HG02981 (cell line): ENCODE measurements at regions not wholly inside any gene's neighbourhood (a gene's known extent, or its start where the extent isn't known, plus 50 kb on each side); places are given as distances from the start of the nearest gene placed in this dataset.
"Not testable (repeated sequence)": the region's sequence is repeated elsewhere in the genome, so short reads cannot be mapped to it uniquely, and the experiment has no call there.

ENCODE experiments used
- ATAC-seq: cut with Tn5 transposase; IDR thresholded peaks from one replicate; pipeline ENCODE4 v1.9.1; 2021; ENCODE audit warnings: mild to moderate bottlenecking, moderate library complexity; ENCODE audit not compliant: unreplicated experiment

GRCh38 chr3:98701071-98701675 lies 62.0 kb upstream of the ST3GAL6 start:
- ATAC-seq: no peak

GRCh38 chr3:98702166-98702565 lies 61.0 kb upstream of the ST3GAL6 start:
- ATAC-seq: no peak

DNA sequence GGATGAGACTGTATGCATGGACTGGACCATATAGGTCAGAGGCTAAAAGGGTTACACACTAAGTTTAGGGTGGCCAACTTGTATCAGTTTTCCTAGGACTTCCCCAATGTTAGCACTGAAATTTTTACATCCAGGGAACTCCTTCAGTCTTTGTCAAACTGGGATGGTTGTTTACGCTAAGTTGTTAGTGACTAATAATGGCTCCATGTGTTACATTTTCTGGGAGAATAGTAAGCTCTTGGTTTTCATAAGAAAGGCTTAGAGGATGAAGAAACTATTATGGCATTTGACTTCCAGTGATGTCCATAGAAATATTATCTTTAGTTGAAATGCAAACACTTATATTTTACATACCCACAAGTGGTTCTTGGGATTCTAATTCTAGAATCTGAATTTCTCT lies 57.9 kb upstream of the ST3GAL6 start:
- no peak for ATAC-seq

DNA sequence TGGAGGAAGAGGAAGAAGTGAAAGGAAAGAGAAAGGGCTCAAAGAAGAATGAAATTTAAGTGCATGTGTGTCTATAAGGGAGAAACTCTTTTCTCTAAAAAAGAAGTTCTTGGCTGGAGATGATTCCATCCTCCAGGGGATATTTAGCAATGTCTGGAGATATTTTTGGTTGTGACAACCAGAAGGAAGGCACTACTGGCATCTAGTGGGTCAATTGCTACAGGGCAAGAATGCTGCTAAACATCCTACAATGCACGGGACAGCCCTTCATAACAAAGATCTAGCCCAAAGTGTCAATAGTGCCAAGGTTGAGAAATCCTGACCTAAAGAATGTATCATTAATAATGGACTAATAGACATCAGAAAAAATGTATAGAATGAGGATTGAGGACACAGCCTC lies 57.4 kb upstream of the ST3GAL6 start:
- no peak for ATAC-seq

- ATAC-seq: not testable (repeated sequence)
Observed at GRCh38 chr3:98708681-98709080, 54.5 kb upstream of the ST3GAL6 start.

GRCh38 chr3:98709441-98709840 lies 53.7 kb upstream of the ST3GAL6 start:
- ATAC-seq: no peak

DNA sequence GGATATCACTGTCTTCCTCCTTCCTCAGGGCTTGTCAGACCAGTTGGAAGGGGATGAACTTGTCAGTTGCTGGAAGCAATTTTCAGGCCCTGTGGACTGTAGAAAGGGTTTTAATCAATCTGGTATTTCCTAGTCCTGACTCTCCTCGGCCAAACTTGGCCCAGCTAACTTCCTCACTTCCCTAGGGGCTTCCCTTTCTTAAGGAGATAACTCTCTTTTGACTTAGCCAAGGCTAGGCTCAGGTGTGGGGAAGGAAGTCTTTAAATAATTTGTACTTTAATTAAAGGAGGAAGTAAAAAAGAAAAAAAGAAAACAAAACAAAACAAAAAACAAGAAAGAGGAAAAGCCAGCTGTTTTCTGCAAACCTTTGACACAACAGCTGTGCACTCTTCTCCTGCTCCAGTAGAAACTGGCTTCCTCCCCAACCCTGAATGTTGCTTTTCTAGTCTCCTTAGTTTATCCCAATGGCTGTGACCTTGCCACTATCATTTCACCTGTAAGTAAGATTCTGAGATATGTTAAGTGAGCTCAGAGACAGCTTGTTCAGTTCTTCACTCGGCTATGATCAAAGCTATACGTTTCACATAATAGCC lies 53.0 kb upstream of the ST3GAL6 start:
- no peak for ATAC-seq

DNA sequence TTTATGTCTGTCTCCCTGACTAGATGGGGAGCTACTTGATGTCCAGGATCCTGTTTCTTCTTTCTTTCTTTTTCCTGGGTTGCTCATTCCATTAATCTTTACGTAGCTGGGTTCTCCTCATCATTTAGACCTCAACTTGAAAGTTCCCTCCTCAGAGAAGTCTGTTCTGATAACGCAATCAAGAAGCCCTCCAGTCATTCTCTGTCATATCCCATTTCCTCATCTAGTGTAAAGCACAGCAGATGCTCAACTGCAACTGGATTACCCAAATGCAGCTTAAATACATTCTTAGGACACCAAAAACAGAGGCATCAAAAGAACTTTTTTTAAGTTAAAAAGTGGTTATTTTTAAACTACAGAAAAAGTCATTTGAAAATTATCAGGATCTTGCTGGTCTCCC lies 51.7 kb upstream of the ST3GAL6 start:
- no peak for ATAC-seq

- no peak for ATAC-seq
Observed at GRCh38 chr3:98712726-98713125, 50.4 kb upstream of the ST3GAL6 start.

GRCh38 chr3:98713332-98713731 lies 49.8 kb upstream of the ST3GAL6 start:
- ATAC-seq: not testable (repeated sequence)
